ENCODE measurements at regions not wholly inside any gene's neighbourhood (a gene's known extent, or its start where the extent isn't known, plus 50 kb on each side); places are given as distances from the start of the nearest gene placed in this dataset.

- Histone ChIP-seq H2AFZ (ENCODE audit: low read depth, low read length) (no peak overlapping the region), H3K4me1 (ENCODE audit: low read length) (no peaks in the 10 kb centered on the region), H3K36me3 (replicated peaks; ENCODE audit: low read depth, low read length) (no peaks in the 10 kb centered on the region), H3K27me3 (ENCODE audit: low read depth, low read length) (peaks cover 15% of the 10 kb centered on the region), H3K9me3 (ENCODE audit: insufficient read depth, low read length) (no peaks in the 10 kb centered on the region), H3K27ac (ENCODE audit: low read length) (no peak overlapping the region), H3K79me2 (ENCODE audit: low read length) (no peaks in the 10 kb centered on the region), H3K9ac (ENCODE audit: low read length) (no peak overlapping the region), H3K4me2 (ENCODE audit: low read length) (no peak overlapping the region), H3K4me3 (ENCODE audit: low read length) (no peak overlapping the region), H4K20me1 (ENCODE audit: insufficient read depth, low read length) (no peaks in the 10 kb centered on the region)
- TF ChIP-seq EZH2phosphoT487 (IDR thresholded peaks at IDR 0.05; ENCODE audit: low read depth), result no peak
- no peak for TF ChIP-seq CTCF (IDR thresholded peaks at IDR 0.05; ENCODE audit: low read depth, low read length)
These were observed 253.6 kb downstream of the C16orf95 start for GRCh38 chr16:87063543-87063942.

GRCh38 chr16:87064731-87065445, 252.3 kb downstream of the C16orf95 start:
- H4K20me1 ChIP-seq (ENCODE audit: insufficient read depth, low read length), result no peaks in the 10 kb centered on the region
- no peak overlapping the region for H3K9ac ChIP-seq (ENCODE audit: low read length)
- H3K4me3 ChIP-seq (ENCODE audit: low read length), result no peak overlapping the region
- no peaks in the 10 kb centered on the region for H3K4me1 ChIP-seq (ENCODE audit: low read length)
- H3K27ac ChIP-seq (ENCODE audit: low read length), result no peak overlapping the region
- peak overlapping the region; percentile 45; the same call in 1 of the 2 replicates for H2AFZ ChIP-seq (ENCODE audit: low read depth, low read length)
- peaks cover 15% of the 10 kb centered on the region for H3K27me3 ChIP-seq (ENCODE audit: low read depth, low read length)
- no peaks in the 10 kb centered on the region for H3K36me3 ChIP-seq (replicated peaks; ENCODE audit: low read depth, low read length)
- no peaks in the 10 kb centered on the region for H3K9me3 ChIP-seq (ENCODE audit: insufficient read depth, low read length)
- H3K4me2 ChIP-seq (ENCODE audit: low read length), result no peak overlapping the region
- no peaks in the 10 kb centered on the region for H3K79me2 ChIP-seq (ENCODE audit: low read length)
- TF ChIP-seq EZH2phosphoT487 (IDR thresholded peaks at IDR 0.05; ENCODE audit: low read depth) (no peak), CTCF (IDR thresholded peaks at IDR 0.05; ENCODE audit: low read depth, low read length) (no peak)

GRCh38 chr16:87065446-87066132, 251.6 kb downstream of the C16orf95 start:
- Histone ChIP-seq H3K27ac (ENCODE audit: low read length) (no peak overlapping the region), H3K27me3 (ENCODE audit: low read depth, low read length) (peaks cover 15% of the 10 kb centered on the region), H3K36me3 (replicated peaks; ENCODE audit: low read depth, low read length) (no peaks in the 10 kb centered on the region), H2AFZ (ENCODE audit: low read depth, low read length) (peak overlapping the region; percentile 45; the same call in 1 of the 2 replicates), H3K9me3 (ENCODE audit: insufficient read depth, low read length) (no peaks in the 10 kb centered on the region), H3K79me2 (ENCODE audit: low read length) (no peaks in the 10 kb centered on the region), H3K9ac (ENCODE audit: low read length) (no peak overlapping the region), H3K4me1 (ENCODE audit: low read length) (no peaks in the 10 kb centered on the region), H3K4me3 (ENCODE audit: low read length) (no peak overlapping the region), H3K4me2 (ENCODE audit: low read length) (no peak overlapping the region), H4K20me1 (ENCODE audit: insufficient read depth, low read length) (no peaks in the 10 kb centered on the region)
- no peak for TF ChIP-seq CTCF (IDR thresholded peaks at IDR 0.05; ENCODE audit: low read depth, low read length)
- TF ChIP-seq EZH2phosphoT487 (IDR thresholded peaks at IDR 0.05; ENCODE audit: low read depth), result no peak

GRCh38 chr16:87066133-87067002, 250.8 kb downstream of the C16orf95 start:
- H3K36me3 ChIP-seq (replicated peaks; ENCODE audit: low read depth, low read length), result no peaks in the 10 kb centered on the region
- no peaks in the 10 kb centered on the region for H3K9me3 ChIP-seq (ENCODE audit: insufficient read depth, low read length)
- no peak for TF ChIP-seq EZH2phosphoT487 (IDR thresholded peaks at IDR 0.05; ENCODE audit: low read depth)
- no peak for TF ChIP-seq CTCF (IDR thresholded peaks at IDR 0.05; ENCODE audit: low read depth, low read length)
- no peak overlapping the region for H3K27ac ChIP-seq (ENCODE audit: low read length)
- no peak overlapping the region for H3K9ac ChIP-seq (ENCODE audit: low read length)
- no peak overlapping the region for H2AFZ ChIP-seq (ENCODE audit: low read depth, low read length)
- H3K4me3 ChIP-seq (ENCODE audit: low read length), result no peak overlapping the region
- no peaks in the 10 kb centered on the region for H3K4me1 ChIP-seq (ENCODE audit: low read length)
- H4K20me1 ChIP-seq (ENCODE audit: insufficient read depth, low read length), result no peaks in the 10 kb centered on the region
- H3K79me2 ChIP-seq (ENCODE audit: low read length), result no peaks in the 10 kb centered on the region
- H3K4me2 ChIP-seq (ENCODE audit: low read length), result no peak overlapping the region
- peaks cover 7% of the 10 kb centered on the region for H3K27me3 ChIP-seq (ENCODE audit: low read depth, low read length)
